ENCODE measurements at regions not wholly inside any gene's neighbourhood (a gene's known extent, or its start where the extent isn't known, plus 50 kb on each side); places are given as distances from the start of the nearest gene placed in this dataset.

DNA sequence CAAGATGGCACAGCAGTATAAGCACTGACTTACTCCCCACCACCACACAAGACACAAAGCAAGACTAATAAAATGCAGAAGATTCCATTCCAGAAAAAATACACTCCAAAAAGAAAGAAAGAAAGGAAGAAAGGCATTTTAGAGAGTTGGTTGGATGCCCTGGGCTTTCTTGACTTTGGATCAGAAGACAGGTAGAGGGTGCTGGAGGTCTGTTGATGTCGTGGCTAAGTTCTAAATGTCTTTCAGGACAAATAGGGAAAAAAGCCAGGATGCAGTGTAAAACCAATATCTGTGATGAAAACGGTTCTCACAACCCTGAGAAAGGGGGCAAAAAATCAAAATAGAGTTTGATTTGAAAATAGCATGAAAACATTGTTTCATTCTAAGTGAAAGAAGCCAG lies 555.2 kb upstream of the PRKX start:
- DNase-seq, result no peak

DNA sequence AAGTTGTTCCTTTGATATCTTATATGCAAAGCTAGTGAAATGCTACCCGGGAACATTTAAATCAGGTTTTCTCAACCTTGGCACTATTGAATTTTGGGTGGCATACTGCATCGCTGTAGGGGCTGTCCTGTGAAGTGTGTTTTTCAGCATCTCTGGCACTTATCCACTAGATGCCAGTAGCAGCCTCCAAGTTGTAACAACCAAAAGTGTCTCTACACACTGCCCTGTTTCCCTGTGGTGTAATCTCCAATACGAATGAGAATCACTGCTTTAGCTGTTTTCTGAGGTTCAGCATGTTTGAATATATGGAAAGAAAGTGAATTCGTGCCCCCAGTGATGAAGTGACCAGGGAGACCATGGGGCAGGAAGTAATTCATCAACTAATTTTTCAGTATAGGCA lies 551.6 kb upstream of the PRKX start:
- no peak for DNase-seq

DNA sequence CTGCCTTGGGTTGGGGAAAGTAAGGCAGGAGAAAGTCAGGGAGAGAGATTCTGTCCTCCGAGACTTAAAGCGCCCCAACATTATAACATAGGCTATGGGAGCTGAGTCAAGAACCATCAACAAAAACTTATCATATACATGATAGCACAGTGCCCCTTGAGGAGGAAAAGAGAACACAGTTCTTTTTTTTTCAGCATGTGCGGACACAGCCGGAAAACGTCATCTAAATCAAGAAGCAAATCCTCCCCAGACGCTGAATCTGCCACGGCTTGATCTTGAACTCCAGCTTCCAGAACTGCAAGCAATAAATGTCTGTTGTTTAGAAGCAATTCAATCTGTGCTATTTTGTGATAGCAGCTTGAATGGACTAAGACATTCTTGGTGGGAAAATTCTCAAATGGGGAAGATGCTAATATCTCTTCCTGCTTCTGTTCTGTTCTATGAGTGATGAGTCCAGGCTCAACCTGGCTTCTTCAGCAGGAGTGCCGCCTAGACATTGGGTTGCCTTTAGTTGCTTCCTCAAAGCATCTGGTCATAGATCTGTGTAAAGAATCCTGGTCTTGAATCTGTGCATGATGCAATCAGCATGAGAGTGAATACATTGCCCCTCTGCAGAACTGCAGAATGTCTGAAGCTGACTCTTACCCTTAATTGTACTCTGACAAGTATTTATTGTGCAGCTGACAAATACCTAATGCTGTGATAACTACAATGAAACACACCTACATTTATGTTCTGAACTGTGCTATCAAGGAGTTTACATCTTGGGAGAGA lies 549.8 kb upstream of the PRKX start:
- no peak for DNase-seq

DNA sequence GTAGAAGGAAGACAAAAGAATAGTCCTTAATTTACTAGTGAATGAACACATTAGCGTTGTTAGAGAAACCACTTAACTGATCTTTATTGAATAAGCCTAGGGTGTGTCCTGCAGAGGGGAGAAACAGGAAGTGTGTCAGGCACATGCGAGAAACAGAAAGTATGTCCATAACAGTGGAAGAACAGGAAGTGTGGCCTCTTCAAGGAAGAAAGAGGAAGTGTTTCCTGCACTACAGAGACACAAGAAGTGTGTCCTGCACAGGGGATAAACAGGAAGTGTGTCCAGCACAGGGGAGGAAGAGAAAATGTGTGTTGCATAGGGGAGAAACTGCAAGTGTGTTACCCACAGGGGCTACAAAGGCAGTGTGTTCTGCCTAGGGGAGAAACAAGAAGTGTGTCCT lies 539.6 kb upstream of the PRKX start:
- no peak for DNase-seq

DNA sequence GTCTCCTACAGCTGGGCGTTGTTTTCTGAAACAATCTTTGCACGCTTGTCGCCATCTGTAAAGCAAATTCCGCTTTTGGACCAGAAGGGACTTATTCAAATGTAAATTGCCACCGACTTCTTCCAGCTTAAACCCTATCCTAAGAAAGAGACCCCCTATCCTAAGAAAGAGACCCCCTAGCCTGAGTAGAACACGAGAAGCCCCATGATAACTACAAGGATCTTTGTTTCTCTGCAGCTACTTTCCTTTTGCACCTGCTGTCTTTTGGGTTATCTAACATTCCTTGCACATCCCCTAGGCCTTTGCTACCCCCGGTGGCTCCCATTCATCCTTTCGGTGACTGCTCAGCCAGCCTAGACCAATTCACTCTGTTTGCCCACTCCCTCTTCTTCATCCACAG lies 536.0 kb upstream of the PRKX start:
- DNase-seq, result no peak

DNA sequence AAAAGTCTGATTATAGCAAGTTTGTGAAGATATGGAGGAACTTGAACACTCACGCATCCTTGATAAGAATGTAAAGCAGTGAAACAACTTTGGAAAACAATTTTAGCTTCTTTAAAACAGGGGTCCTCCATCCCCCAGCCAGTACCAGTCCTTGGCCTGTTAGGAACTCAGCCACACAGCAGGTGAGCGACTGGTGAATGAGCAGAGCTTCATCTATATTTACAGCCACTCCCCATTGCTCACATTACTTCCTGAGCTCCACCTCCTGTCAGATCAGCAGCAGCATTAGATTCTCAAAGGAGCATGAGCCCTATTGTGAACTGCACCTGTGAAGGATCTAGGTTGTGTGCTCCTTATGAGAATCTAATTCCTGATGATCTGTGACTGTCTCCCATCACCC lies 530.3 kb upstream of the PRKX start:
- DNase-seq, result no peak

DNA sequence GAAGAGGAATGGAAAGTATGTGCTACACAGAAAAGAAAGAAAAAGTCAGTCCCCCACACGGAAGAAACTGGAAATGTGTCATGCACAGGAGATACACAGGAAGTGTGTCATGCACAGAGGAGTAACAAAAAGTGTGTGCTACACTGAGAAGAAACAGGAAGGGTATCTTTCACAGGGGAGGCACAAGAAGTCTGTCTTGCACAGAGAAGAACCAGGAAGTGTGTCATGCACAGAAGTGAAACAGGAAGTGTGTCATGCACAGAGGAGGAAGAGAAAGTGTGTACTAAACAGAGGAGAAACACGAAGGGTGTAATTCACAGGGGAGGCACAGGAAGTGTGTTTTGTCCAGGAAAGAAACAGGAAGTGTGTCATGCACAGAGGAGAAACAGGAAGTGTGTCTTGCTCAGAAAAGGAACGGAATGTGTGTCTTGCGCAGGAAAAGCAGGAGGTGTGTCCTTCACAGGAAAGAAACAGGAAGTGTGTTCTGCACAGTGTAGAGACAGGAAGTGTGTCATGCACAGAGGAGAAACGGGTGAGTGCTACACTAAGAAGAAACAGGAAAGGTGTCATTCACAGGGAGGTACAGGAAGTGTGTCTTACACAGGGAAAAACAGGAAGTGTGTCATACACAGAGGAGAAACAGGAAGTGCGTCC lies 527.2 kb upstream of the PRKX start:
- DNase-seq, result no peak

DNA sequence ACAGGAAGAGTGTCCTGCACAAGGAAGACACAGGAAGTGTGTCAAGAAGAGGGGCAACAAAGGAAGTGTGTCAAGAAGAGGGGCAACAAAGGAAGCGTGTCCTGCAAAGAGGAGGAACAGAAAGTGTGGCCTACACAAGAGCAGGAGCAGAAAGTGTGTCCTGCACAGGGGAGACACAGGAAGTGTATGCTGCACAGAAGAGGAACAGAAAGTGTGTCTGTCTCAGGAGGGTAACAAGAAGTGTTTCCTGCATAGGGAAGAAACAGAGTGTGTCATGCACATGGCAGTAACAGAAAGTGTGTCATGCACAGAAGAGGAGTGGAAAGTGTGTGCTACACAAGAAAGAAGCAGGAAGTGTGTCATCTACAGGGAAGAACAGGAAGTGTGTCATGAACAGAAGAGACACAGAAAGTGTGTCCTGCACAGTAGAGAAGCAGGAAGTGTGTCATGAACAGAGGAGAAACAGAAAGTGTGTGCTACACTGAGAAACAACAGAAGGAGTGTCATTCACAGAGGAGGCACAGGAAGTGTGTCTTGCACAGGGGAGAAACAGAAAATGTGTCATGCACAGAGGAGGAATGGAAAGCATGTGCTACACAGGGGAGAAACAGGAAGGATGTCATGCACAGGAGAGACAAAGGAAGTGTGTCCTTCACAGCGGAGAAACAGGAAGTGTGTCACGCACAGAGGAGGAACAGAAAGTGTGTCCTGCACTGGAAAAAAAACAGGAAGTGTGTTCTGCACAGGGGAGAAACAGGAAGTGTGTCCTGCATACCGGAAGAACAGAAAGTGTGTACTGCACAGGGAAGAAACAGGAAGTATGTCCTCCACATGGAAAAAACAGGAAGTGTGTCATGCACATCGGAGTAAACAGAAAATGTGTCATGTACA lies 526.4 kb upstream of the PRKX start:
- no peak for DNase-seq

DNA sequence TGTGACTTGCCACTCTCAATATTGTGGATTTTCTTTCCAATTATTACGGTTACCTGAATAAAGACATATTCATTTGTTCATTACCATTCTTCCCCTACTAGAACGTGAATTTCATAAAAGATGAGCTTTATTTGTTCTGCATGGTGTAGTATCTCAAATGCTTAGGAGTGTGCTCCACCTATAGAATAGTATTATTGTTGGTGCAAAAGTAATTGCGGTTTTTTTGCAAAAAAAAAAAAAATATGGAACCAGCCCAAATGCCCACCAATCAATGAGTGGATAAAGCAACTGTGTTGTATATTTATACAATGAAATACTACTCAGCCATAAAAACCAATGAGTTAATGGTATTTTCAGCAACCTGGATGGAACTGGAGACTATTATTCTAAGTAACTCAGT lies 525.5 kb upstream of the PRKX start:
- DNase-seq, result no peak

DNA sequence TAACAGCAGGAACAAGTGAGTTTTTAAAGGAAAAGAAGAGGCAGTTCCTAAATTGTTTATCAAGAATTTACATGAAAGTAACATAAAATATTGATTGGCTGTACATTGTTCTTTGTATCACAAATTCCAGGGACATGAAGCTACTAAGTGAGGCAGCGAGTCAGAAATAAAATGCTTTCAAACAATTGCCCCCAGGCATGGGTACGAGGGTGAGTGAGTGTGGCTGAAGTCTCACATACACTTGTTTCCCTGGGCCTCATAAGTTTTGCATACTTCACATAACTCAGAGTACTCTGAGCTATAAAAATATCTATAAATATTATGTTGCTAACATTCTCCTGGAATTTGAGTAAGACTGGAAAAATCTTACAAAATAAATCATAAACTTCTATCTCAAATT lies 511.6 kb upstream of the PRKX start:
- no peak for DNase-seq

DNA sequence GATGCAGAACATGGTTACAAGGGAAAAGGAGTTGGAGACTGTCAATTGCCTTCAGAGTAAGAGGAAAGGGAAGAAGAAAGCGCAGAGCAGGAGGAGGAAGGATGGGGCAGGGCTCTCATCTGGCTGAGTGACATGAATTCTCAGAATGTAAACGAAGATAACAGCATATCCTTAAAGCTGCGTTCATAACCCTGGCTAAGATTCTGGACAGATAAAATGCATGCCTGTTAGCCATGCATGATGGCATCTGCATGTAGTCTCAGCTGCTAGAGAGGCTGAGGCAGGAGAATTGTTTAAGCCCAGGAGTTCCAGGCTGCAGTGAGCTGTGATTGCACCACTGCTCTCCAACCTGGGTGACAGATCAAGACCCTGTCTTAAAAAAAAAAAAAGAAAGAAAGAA lies 493.5 kb upstream of the PRKX start:
- DNase-seq, result no peak

DNA sequence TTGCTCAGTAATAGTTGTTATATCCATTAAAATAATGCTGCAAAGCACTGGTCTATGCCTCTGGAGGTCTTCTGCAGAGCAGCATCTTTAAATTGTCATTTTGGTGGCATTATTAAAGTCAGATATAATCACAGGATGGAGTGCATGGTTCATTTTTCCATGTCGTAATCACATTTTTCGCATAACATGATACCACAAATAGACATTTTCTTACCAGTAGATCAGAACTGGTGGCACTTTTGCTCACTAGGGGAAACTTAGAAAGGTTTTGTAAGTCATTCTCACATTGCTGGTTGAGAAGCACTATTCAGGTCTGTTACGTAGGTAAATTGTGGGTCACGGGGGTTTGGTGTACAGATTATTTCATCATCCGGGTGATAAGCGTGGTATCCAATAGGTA lies 484.5 kb upstream of the PRKX start:
- no peak for DNase-seq

DNA sequence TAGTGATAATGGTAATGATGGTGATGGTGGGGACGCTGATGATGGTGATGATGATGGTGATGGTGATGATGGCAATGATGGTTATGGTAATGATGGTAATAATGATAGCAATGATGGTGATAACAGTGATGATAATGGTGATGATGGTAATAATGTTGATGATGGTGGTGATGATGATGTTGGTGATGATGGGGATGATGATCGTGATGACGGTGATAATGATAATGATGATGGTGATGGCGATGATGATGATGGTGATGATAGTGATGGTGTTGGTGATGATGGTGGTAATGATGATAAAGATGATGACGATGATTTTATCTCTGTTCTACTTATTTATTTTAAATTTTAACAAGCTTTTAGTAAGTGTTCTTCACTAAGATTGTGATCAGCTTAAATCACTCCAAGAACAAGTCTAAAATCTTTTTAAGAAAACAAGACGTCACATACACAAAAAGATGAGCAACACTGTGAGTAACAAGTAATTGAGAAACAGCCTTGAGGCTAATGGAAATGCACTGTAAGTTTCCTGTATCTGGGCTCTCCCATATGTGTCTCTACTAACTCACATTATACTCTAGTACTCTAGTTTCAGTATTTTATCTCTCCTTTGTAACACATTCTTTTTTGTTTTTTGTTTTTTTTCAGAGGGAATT lies 480.2 kb upstream of the PRKX start:
- no peak for DNase-seq

DNA sequence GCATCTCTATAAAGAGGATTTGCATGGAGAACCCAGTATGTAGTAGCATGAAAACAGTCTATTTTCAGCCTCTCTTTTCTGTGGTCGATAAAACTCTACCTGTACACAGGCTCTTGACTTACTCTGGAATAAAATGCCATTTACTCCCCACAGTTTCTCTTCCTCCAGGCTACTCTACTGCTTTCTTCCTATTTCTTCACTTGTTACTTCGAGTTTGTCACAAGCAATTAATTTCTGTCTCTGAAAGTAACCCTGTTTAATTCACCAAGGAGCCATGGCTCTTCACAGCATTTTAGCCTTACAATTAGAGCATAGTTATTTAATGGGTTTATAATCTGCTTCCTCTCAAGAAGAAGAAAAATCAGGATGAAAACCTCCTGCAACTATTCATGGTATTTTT lies 472.9 kb upstream of the PRKX start:
- DNase-seq, result no peak

DNA sequence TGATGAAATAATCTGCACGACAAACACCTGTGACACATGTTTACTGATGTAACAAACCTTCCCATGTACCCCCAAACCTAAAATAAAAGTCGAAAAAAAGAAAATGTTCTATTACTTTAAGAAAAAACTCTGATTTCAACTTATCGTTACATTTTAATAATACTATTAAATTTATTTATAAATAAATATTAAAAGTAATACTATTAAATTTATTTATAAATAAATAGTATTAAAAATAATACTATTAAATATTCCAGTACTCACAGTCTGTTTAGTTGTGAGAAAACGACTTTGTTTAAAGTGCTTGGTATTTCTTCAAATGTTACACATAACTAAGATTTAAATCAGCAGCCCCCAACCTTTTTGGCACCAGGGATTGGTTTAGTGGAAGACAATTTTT lies 471.6 kb upstream of the PRKX start:
- DNase-seq, result no peak

DNA sequence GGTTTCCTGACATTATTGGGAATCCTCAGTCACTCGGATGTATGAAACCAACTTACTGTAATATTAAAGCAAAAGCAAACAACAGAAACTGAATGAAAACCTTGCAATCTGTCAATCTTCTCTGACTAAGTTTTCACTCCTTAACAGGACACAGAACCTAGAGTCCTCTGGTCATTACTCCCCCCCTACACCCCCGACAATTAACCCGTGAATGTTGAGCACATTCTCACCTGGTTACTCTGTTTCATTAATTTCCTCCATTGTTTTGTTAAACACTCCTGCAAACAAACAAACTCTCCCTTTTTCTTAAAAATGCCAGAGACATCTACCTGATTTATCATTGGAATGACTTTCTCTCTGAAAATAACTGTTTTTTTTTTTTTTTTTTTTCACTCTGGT lies 469.0 kb upstream of the PRKX start:
- no peak for DNase-seq

DNA sequence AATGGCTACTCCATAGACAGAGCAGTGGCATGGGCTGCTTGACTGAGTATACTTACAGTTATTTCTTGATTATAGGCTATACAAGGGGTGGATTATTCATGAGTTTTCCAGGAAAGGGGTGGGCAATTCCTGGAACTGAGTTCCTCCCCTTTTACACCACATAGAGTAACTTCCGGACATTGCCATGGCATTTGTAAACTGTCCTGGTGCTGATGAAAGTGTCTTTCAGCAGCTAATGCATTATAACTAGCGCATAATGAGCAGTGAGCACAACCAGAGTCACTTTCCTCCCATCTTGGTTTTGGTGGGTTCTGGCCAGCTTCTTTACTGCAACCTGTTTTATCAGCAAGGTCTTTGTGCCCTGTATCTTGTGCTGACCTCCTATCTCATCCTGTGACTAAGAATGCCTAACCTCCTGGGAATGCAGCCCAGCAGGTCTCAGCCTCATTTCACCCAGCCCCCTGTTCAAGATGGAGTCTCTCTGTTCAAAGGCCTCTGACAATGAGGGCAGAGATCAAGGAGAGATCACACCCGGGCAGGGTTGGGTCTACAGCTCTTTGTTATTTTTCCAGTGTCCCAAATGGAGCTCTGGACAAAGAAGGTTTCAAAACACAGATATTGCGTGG lies 468.4 kb upstream of the PRKX start:
- no peak for DNase-seq

DNA sequence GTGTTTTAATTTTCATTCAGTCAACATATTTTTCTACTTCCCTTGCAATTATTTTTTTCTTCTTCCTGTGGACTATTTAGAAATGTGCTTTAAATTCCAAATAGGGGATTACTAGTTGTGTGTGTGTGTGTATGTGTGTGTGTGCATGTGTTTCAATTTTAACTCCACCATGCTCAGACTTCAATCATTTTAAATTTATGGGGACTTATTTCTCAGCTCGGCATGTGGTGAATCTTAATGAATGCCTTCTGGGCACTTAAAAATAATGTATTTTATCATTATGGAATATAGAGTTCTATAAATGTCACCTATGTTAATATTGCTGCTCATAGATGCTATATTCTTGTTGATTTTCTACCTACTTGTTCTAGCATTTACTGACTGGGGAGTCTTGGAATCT lies 465.6 kb upstream of the PRKX start:
- no peak for DNase-seq

DNA sequence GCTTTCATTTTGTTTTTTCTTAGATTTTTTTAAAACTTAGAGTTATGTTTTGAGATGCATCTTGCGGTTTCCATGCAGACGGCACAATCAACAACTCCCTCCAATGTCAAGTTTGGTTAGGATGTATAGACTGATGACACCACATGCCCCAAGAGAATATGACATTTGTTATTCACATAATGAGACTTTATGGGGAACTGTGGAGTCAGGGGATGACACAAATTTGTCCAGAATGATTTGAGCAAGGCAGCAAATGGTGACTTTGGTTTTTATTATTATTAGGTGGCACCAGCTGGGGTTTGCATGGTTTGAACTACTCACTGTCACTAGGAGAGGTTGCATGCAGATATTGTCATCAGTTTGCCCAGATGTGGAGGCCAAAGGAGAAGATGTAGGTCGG lies 461.8 kb upstream of the PRKX start:
- DNase-seq, result no peak

DNA sequence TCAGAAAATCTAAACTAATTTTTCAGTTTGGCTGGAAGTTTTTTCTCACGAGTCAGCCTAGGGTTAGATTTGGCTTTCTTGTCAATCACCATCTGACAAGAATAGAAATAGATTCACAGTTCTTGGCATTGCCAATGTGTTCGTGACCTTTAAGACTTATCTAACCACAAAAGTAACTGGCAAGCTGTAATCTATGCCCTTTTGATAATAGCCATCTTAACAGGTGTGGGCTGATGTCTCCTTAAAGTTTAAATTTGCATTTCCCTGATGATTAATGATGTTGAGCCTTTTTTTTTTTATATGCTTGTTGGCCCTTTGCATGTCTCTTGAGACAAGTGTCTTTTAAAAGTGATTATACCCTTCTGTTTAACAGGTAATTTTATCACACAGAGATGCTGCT lies 460.3 kb upstream of the PRKX start:
- no peak for DNase-seq

DNA sequence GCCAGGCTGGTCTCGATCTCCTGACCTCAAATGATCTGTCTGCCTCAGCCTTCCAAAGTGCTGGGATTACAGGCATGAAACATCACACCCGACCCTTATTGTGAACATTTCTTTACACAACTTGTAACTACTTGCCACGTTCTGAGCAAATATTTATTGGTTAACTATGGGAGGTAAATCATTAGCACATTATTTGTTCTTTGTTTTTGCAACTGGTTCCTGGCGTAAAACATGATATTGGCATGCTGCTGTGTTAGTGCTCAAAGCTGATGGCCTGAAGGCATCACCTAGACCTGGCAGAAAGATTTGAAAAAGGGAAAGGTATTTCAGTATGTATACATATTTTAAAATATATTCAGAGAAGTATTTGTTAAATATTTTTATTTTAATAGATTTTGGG lies 438.3 kb upstream of the PRKX start:
- no peak for DNase-seq

DNA sequence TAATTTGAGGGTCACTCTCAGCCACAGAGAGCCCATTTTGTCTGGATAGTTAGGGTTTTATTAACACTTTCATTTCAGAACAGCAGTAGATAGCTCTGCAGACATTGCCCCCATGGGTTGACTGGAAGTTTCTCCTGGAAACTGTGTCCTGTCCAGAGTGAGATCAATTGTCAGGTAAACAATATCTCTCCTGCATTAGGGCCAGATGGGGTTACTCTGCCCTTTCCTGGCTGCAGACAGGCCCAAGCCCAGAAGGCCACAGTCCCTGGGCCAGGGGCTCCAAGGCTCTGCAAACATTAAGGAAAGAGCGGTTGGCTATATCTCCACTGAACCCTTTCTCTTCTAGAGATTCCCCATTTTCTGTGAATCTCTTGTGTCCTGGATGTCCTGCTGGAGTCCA lies 436.8 kb upstream of the PRKX start:
- DNase-seq, result no peak
